Transverse colon (tissue), 4 donors: ENCODE measurements at regions not wholly inside any gene's neighbourhood (a gene's known extent, or its start where the extent isn't known, plus 50 kb on each side); places are given as distances from the start of the nearest gene placed in this dataset.

Source experiments
- DNase-seq: peaks from one replicate; pipeline ENCODE4 v3.0.0-alpha.2; 2019
- H3K27ac ChIP-seq, 4 donors: fragments of 200-600 bp; sonication (generic); 2 replicates each; pipeline ENCODE4 v1.5.1; 2016 to 2018; ENCODE audit warnings: inconsistent platforms in 4 of 4
- H3K27me3 ChIP-seq: fragments of 200-600 bp; sonication (generic); 2 replicates; pipeline ENCODE4 v1.5.1; 2017; ENCODE audit warnings: inconsistent platforms
- H3K36me3 ChIP-seq, 4 donors: fragments of 200-600 bp; sonication (generic); 2 replicates each; pipeline ENCODE4 v1.5.1; 2017 to 2019; ENCODE audit warnings: inconsistent platforms in 4 of 4
- H3K4me1 ChIP-seq, 4 donors: fragments of 200-600 bp; sonication (generic); 2 replicates each; pipeline ENCODE4 v1.5.1; 2017 to 2020; ENCODE audit warnings: inconsistent platforms in 4 of 4
- H3K4me3 ChIP-seq, 4 donors: fragments of 200-600 bp; sonication (generic); 1 replicate in 1 of 4; 2 replicates in 3 of 4; pipeline versions ENCODE4 v1.5.1 to v1.6.1; 2017 to 2019; ENCODE audit warnings: inconsistent platforms in 4 of 4
- H3K9me3 ChIP-seq, 2 donors: fragments of 200-600 bp; sonication (generic); 2 replicates each; pipeline ENCODE4 v1.5.1; 2017 to 2019; ENCODE audit warnings: inconsistent platforms in 2 of 2
- EP300 ChIP-seq: sonication (generic); formaldehyde crosslinking; IDR thresholded peaks from one replicate; pipeline ENCODE4 v1.6.1; 2017; ENCODE audit warnings: antibody characterized with exemption, low read depth
- POLR2A ChIP-seq: fragments of 450-650 bp; IDR thresholded peaks from one replicate; pipeline ENCODE4 v1.6.1; 2016; ENCODE audit warnings: antibody characterized with exemption, mild to moderate bottlenecking, moderate library complexity
- POLR2AphosphoS5 ChIP-seq, 3 donors: sonication (generic); formaldehyde crosslinking; IDR thresholded peaks; one replicate each; pipeline ENCODE4 v1.6.1; 2016; ENCODE audit warnings: antibody characterized with exemption in 3 of 3
- WGBS, 2 donors: methylation state at CpG; one replicate each; pipeline ENCODE4 v1.1.5; 2018; ENCODE audit warnings: low coverage in 1 of 2; 5-methylcytosine and 5-hydroxymethylcytosine counted together
- in situ Hi-C, 4 donors: fragments of 200-750 bp; cut with MboI; loops; one replicate each; pipeline versions ENCODE4 v1.15.0 to v1.15.1; 2017; ENCODE audit warnings: low sequenced_read_pairs in 3 of 4, low pct_ligation_motif_present in 1 of 4, low pct_unique_long_range_greater_than_20kb in 1 of 4
- intact Hi-C: fragments of 100-400 bp; cut with DNase I; formaldehyde crosslinking; loops from one replicate; pipeline ENCODE4 v1.15.1; 2023; ENCODE audit warnings: low total_unique reads
- TF ChIP-seq, protein P1 (sequence below), 5 experiments: fragments of 200-600 bp in 3 of 5; fragments of 450-650 bp in 2 of 5; sonication (generic) in 3 of 5; IDR thresholded peaks; 1 replicate in 2 of 5; 2 replicates in 3 of 5; pipeline ENCODE4 v1.5.1; 2016 to 2017; ENCODE audit warnings: antibody characterized with exemption in 5 of 5, inconsistent platforms in 3 of 5, mild to moderate bottlenecking in 2 of 5, moderate library complexity in 1 of 5

DNA sequence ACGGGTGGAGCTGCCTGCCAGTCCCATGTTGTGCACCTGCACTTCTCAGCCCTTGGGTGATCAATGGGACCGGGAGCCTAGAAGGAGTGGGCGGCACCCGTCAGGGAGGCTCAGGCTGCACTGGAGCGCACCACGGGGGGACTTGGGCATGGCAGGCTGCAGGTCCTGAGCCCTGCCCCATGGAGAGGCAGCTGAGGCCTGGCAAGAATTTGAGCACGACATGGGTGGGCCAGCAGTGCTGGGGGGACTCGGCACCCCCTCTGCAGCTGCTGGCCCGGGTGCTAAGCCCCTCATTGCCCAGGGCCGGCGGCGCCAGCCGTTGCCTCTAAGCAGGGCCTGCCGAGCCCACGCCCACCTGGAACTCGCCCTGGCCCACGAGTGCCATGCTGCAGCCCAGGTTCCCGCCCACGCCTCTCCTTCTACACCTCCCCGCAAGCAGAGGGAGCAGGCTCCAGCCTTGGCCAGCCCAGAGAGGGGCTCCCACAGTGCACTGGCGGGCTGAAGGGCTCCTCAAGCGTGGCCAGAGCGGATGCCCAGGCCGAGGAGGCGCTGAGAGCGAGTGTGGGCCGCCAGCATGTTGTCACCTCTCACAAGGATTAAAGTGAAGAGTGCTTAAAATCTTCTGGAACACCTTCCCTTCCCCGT, 372.0 kb downstream of the ETS1 start:
- DNase-seq, result no peak
- H3K4me1 ChIP-seq, result peaks cover 0 to 5% (median under 1%) of the 10 kb centered on the region in 4 donors
- no peak overlapping the region for H3K27ac ChIP-seq
- in situ Hi-C loops, result no loop called here
- no peak overlapping the region for H3K4me3 ChIP-seq
- no peaks in the 10 kb centered on the region for H3K9me3 ChIP-seq
- intact Hi-C loops, result no loop called here
- H3K36me3 ChIP-seq, result no peaks in the 10 kb centered on the region
- no peaks in the 10 kb centered on the region for H3K27me3 ChIP-seq
- TF ChIP-seq POLR2A, result no peak
- TF ChIP-seq EP300, result no peak
- TF ChIP-seq, protein P1, sequence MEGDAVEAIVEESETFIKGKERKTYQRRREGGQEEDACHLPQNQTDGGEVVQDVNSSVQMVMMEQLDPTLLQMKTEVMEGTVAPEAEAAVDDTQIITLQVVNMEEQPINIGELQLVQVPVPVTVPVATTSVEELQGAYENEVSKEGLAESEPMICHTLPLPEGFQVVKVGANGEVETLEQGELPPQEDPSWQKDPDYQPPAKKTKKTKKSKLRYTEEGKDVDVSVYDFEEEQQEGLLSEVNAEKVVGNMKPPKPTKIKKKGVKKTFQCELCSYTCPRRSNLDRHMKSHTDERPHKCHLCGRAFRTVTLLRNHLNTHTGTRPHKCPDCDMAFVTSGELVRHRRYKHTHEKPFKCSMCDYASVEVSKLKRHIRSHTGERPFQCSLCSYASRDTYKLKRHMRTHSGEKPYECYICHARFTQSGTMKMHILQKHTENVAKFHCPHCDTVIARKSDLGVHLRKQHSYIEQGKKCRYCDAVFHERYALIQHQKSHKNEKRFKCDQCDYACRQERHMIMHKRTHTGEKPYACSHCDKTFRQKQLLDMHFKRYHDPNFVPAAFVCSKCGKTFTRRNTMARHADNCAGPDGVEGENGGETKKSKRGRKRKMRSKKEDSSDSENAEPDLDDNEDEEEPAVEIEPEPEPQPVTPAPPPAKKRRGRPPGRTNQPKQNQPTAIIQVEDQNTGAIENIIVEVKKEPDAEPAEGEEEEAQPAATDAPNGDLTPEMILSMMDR (IDR thresholded peaks at IDR 0.05), result no peak
- no peak for TF ChIP-seq POLR2AphosphoS5 (IDR thresholded peaks at IDR 0.05)
- 92 to 100% methylated on average over 1 to 26 of the region's 28 CpGs for WGBS, 2 donors

DNA sequence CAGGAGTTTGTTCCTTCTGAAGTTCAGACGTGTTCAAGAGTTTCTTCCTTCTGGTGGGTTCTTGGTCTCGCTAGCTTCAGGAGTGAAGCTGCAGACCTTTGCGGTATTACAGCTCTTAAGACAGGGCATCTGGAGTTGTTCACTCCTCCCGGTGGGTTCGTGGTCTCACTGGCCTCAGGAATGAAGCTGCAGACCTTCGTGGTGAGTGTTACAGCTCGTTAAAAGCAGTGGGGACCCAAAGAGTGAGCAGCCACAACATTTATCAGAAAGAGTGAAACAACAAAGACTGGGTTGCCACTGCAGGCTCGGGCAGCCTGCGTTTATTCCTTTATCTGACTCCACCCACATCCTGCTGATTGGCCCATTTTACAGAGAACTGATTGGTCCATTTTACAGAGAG, 373.1 kb downstream of the ETS1 start:
- DNase-seq, result no peak
- in situ Hi-C loops, result no loop called here

DNA sequence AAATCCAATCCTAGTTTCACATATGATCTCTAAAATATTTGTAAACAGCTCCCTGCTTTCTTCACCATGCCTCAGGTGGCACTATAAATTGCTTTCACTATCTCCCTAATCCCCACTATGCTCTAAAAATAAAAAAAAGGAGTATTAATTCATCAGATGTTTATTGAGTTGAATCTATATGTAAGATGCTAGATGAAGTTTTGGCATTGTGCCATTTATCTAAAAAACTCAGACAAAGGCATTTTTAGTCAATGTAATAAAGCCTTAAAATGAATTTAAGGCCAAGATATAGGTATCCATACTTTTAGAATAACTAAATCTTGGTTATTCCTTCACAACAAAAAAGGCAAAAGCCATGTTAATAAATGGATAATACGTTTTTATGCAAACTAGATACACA, 373.9 kb downstream of the ETS1 start:
- TF ChIP-seq POLR2A, result no peak
- intact Hi-C loops, result no loop called here
- Histone ChIP-seq H3K4me1 (peaks cover 0 to 10% (median 4%) of the 10 kb centered on the region in 4 donors), H3K27ac (no peak overlapping the region), H3K9me3 (no peaks in the 10 kb centered on the region), H3K36me3 (no peaks in the 10 kb centered on the region), H3K27me3 (no peaks in the 10 kb centered on the region), H3K4me3 (no peak overlapping the region)
- no peak for DNase-seq
- WGBS, 2 donors, result 60 to 67% methylated on average over 1 of the region's 1 CpG
- in situ Hi-C loops, result no loop called here

More for the DNA sequence above, 373.1 kb downstream of the ETS1 start:
- no peak overlapping the region for H3K4me3 ChIP-seq
- H3K9me3 ChIP-seq, result no peaks in the 10 kb centered on the region
- H3K4me1 ChIP-seq, result peaks cover 0 to 10% (median 4%) of the 10 kb centered on the region in 4 donors
- no peak overlapping the region for H3K27ac ChIP-seq
- no peaks in the 10 kb centered on the region for H3K27me3 ChIP-seq
- TF ChIP-seq, protein P1 (IDR thresholded peaks at IDR 0.05), result no peak
- TF ChIP-seq POLR2AphosphoS5 (IDR thresholded peaks at IDR 0.05) (no peak), POLR2A (no peak), EP300 (no peak)
- no peaks in the 10 kb centered on the region for H3K36me3 ChIP-seq
- intact Hi-C loops, result no loop called here
- WGBS, 2 donors, result 83% methylated on average over 9 of the region's 9 CpGs; no CpG with 5 or more reads in 1 of the 2 donors

DNA sequence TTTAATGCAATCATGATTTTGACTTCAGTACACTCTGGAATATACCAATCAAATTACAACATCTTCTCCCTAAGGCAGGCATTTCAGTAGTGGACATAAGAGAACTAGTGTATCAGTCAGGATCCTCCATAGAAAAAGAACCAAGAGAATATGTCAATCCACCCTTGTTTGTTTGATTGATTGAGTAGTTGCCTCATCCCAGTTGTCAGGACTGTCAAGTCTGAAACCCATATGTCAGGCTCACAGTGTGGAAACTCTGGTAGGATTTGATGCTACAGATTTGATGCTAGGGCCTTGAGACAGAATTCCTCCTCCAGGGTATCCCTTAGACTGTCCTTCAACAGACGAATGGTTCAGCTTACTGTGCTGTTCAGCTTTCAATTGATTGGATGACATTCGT, 375.0 kb downstream of the ETS1 start:
- H3K36me3 ChIP-seq, result no peaks in the 10 kb centered on the region
- in situ Hi-C loops, result no loop called here
- no peak for DNase-seq
- TF ChIP-seq POLR2A (no peak), EP300 (no peak), POLR2AphosphoS5 (IDR thresholded peaks at IDR 0.05) (no peak)
- TF ChIP-seq, protein P1 (IDR thresholded peaks at IDR 0.05), result no peak
- H3K27ac ChIP-seq, result no peak overlapping the region
- 90 to 91% methylated on average over 2 of the region's 2 CpGs for WGBS, 2 donors
- H3K4me3 ChIP-seq, result no peak overlapping the region
- peaks cover 0 to 10% (median 4%) of the 10 kb centered on the region in 4 donors for H3K4me1 ChIP-seq
- no peaks in the 10 kb centered on the region for H3K9me3 ChIP-seq
- intact Hi-C loops, result no loop called here
- H3K27me3 ChIP-seq, result no peaks in the 10 kb centered on the region
